ENCODE measurements at regions not wholly inside any gene's neighbourhood (a gene's known extent, or its start where the extent isn't known, plus 50 kb on each side); places are given as distances from the start of the nearest gene placed in this dataset.

DNA sequence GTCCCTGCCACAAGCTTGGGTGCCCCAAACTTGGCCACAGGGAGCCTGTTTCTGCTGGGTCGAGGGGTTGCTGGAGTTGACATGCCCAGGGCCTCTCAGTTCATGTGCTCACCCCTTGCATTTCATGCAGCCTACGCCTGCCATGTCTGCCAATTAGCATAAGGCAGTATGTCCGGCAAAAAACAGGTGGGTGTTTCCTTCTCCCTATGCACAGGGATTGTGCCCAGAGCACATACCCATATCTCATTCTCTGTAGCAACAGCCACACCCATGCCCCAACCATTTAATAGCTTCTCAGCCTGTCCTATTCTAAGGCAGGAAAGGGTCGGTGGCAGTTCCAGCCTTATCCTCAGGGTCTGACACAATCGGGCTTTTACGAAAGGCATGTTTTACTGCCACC is 340.4 kb upstream of the ASIC2 start:
- ATAC-seq: no peak
- H3K4me1 ChIP-seq: peaks cover 0 to 3% (median 0%) of the 10 kb centered on the region in 12 donors
- 71 to 84% (median 73%) methylated on average over 5 to 6 of the region's 6 CpGs for WGBS, 4 donors
- no peaks in the 10 kb centered on the region for H3K36me3 ChIP-seq
- H3K27me3 ChIP-seq: peaks cover 0 to 11% (median 0%) of the 10 kb centered on the region in 9 donors
- TF ChIP-seq POLR2A (IDR thresholded peaks at IDR 0.05) (no peak), CTCF (IDR thresholded peaks at IDR 0.05) (no peak)
- DNase-seq: no peak
- no peak overlapping the region for H3K4me3 ChIP-seq
- peaks cover 0 to 22% (median 0%) of the 10 kb centered on the region in 12 donors for H3K9me3 ChIP-seq
- intact Hi-C loops (cut with DNase I): no loop called here
- H3K27ac ChIP-seq: no peak overlapping the region

- no peak for TF ChIP-seq POLR2A (IDR thresholded peaks at IDR 0.05)
- TF ChIP-seq CTCF (IDR thresholded peaks at IDR 0.05): no peak
- no peaks in the 10 kb centered on the region for H3K4me1 ChIP-seq
- intact Hi-C loops (cut with DNase I): no loop called here
- H3K36me3 ChIP-seq: no peaks in the 10 kb centered on the region
- ATAC-seq (no peak), DNase-seq (no peak)
- H3K9me3 ChIP-seq: peaks cover 0 to 10% (median 0%) of the 10 kb centered on the region in 12 donors
- no peak overlapping the region for H3K27ac ChIP-seq
- H3K4me3 ChIP-seq: no peak overlapping the region
- WGBS, 4 donors: 67 to 83% (median 74%) methylated on average over 3 of the region's 3 CpGs
- peaks cover 0 to 15% (median 0%) of the 10 kb centered on the region in 9 donors for H3K27me3 ChIP-seq
These were observed 344.4 kb upstream of the ASIC2 start for GRCh38 chr17:33637534-33637933.

DNA sequence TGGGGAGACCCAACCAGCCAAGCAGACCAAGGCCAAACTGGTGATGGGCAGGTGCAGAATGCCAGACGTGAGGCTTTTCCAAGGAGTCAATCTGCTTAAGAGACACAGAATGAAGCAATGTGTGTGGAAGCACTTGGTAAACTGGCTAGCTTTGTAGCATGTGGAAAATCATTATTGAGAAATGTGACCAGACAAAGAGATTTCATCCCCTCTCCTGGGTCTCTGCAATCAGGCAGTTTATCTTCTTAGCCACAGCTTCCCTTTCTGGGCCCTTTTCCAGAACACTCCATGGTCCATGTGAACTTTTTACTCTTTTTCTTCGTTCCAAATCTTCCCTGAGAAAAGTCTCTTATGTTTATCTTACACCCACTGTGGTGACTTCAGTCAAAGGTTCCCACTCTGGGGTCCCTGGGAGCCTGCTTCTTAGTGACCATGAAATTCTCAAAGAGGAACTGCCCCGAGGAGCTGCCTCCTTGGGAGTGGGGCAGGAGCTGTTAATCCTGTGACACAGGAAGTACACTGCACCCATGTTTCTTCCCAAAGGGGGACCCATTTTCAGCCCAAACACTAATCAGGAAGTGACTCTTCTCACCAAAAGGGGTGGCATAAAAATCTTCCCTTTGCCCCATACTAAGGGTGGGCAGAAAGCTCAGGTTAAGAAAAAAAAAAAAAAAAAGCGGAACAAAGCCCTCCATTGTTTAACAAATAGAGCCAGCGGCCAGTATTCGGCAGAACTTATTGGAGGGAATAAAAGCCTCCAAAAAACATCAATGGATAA is 346.2 kb upstream of the ASIC2 start:
- Histone ChIP-seq H3K27ac (no peak overlapping the region), H3K9me3 (peaks cover 0 to 10% (median 0%) of the 10 kb centered on the region in 12 donors), H3K4me3 (no peak overlapping the region), H3K27me3 (peaks cover 0 to 4% (median 0%) of the 10 kb centered on the region in 9 donors), H3K36me3 (no peaks in the 10 kb centered on the region), H3K4me1 (no peaks in the 10 kb centered on the region)
- ATAC-seq (no peak), DNase-seq (no peak)
- 45 to 55% (median 48%) methylated on average over 6 of the region's 6 CpGs for WGBS, 4 donors
- intact Hi-C loops (cut with DNase I): no loop called here
- TF ChIP-seq POLR2A (IDR thresholded peaks at IDR 0.05) (no peak), CTCF (IDR thresholded peaks at IDR 0.05) (no peak)

GRCh38 chr17:33640629-33641028 is 347.5 kb upstream of the ASIC2 start:
- no peaks in the 10 kb centered on the region for H3K36me3 ChIP-seq
- 46 to 70% (median 63%) methylated on average over 8 of the region's 8 CpGs for WGBS, 4 donors
- intact Hi-C loops (cut with DNase I): loop anchor here in 1 of 10 donors (10.0 kb wide), 1 partner anchor 116 kb away; no protein-coding TSS in a partner anchor
- no peak overlapping the region for H3K27ac ChIP-seq
- ATAC-seq: no peak
- DNase-seq: no peak
- H3K4me1 ChIP-seq: no peaks in the 10 kb centered on the region
- H3K9me3 ChIP-seq: peaks cover 0 to 10% (median 0%) of the 10 kb centered on the region in 12 donors
- H3K4me3 ChIP-seq: no peak overlapping the region
- H3K27me3 ChIP-seq: peaks cover 0 to 4% (median 0%) of the 10 kb centered on the region in 9 donors
- TF ChIP-seq POLR2A (IDR thresholded peaks at IDR 0.05) (no peak), CTCF (IDR thresholded peaks at IDR 0.05) (no peak)

Data from heart left ventricle (tissue), 16 donors.